Lower leg skin (tissue), 3 donors: ENCODE measurements at regions not wholly inside any gene's neighbourhood (a gene's known extent, or its start where the extent isn't known, plus 50 kb on each side); places are given as distances from the start of the nearest gene placed in this dataset.

ENCODE experiments used
- POLR2A ChIP-seq, 2 donors: fragments of 450-650 bp; IDR thresholded peaks; one replicate each; pipeline ENCODE4 v1.6.1; 2016 to 2017; ENCODE audit warnings: antibody characterized with exemption in 2 of 2, mild to moderate bottlenecking in 1 of 2, moderate library complexity in 1 of 2
- TF ChIP-seq, protein P1 (sequence below), 3 donors: fragments of 450-650 bp; IDR thresholded peaks; one replicate each; pipeline ENCODE4 v1.5.1; 2016; ENCODE audit warnings: antibody characterized with exemption in 3 of 3, mild to moderate bottlenecking in 3 of 3, moderate library complexity in 2 of 3

DNA sequence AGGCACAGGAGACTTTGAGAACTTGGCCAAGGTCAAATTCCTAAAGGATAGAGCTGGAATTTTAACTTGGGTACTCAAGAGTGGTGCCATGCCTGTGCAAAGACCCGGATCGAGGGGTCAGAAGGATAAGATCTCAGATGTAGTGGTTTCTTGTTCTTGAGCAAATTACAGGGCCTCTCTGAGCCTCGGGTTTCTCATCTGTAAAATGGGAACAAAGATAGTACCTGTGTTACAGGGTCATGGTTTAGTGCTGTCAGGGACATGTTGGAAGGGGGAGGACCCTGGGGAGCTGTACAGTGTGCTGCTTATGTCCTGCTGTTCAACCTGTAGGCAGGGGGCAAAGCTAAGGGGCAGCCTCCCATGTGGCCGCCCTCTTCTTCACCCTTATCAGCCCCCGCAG, 173.5 kb upstream of the HAAO start:
- TF ChIP-seq, protein P1, sequence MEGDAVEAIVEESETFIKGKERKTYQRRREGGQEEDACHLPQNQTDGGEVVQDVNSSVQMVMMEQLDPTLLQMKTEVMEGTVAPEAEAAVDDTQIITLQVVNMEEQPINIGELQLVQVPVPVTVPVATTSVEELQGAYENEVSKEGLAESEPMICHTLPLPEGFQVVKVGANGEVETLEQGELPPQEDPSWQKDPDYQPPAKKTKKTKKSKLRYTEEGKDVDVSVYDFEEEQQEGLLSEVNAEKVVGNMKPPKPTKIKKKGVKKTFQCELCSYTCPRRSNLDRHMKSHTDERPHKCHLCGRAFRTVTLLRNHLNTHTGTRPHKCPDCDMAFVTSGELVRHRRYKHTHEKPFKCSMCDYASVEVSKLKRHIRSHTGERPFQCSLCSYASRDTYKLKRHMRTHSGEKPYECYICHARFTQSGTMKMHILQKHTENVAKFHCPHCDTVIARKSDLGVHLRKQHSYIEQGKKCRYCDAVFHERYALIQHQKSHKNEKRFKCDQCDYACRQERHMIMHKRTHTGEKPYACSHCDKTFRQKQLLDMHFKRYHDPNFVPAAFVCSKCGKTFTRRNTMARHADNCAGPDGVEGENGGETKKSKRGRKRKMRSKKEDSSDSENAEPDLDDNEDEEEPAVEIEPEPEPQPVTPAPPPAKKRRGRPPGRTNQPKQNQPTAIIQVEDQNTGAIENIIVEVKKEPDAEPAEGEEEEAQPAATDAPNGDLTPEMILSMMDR (IDR thresholded peaks at IDR 0.05), result no peak
- no peak for TF ChIP-seq POLR2A (IDR thresholded peaks at IDR 0.05)
